Effector CD4-positive, alpha-beta T cell (primary cell): ENCODE measurements at regions not wholly inside any gene's neighbourhood (a gene's known extent, or its start where the extent isn't known, plus 50 kb on each side); places are given as distances from the start of the nearest gene placed in this dataset.

Source experiments
- DNase-seq: peaks from one replicate; pipeline ENCODE4 v3.0.0-alpha.2; 2020

GRCh38 chr4:111814961-111815360, 330.3 kb upstream of the FAM241A start:
- no peak for DNase-seq

- no peak for DNase-seq
Observed at GRCh38 chr4:111821342-111821741, 323.9 kb upstream of the FAM241A start.

- DNase-seq = no peak
Observed at GRCh38 chr4:111836601-111837000, 308.7 kb upstream of the FAM241A start.

GRCh38 chr4:111837761-111838160, 307.5 kb upstream of the FAM241A start:
- DNase-seq = no peak

- no peak for DNase-seq
Observed at GRCh38 chr4:111838406-111838930, 306.8 kb upstream of the FAM241A start.

GRCh38 chr4:111839141-111839540, 306.1 kb upstream of the FAM241A start:
- no peak for DNase-seq

- no peak for DNase-seq
Observed at GRCh38 chr4:111842336-111842735, 302.9 kb upstream of the FAM241A start.

- no peak for DNase-seq
Observed at GRCh38 chr4:111847296-111848008, 297.8 kb upstream of the FAM241A start.

GRCh38 chr4:111849746-111850284, 295.4 kb upstream of the FAM241A start:
- no peak for DNase-seq

- no peak for DNase-seq
Observed at GRCh38 chr4:111854494-111855087, 290.7 kb upstream of the FAM241A start.

- DNase-seq = no peak
Observed at GRCh38 chr4:111855308-111855707, 289.9 kb upstream of the FAM241A start.

GRCh38 chr4:111864066-111864465, 281.2 kb upstream of the FAM241A start:
- DNase-seq = no peak

GRCh38 chr4:111869339-111869738, 275.9 kb upstream of the FAM241A start:
- no peak for DNase-seq

- no peak for DNase-seq
Observed at GRCh38 chr4:111871802-111872201, 273.5 kb upstream of the FAM241A start.

- DNase-seq = no peak
Observed at GRCh38 chr4:111873801-111874200, 271.5 kb upstream of the FAM241A start.

GRCh38 chr4:111879539-111879938, 265.7 kb upstream of the FAM241A start:
- no peak for DNase-seq

- DNase-seq = no peak
Observed at GRCh38 chr4:111880116-111880515, 265.1 kb upstream of the FAM241A start.

- DNase-seq = no peak
Observed at GRCh38 chr4:111883557-111883999, 261.7 kb upstream of the FAM241A start.

- no peak for DNase-seq
Observed at GRCh38 chr4:111890412-111890811, 254.8 kb upstream of the FAM241A start.

GRCh38 chr4:111905511-111905910, 239.7 kb upstream of the FAM241A start:
- DNase-seq = no peak

GRCh38 chr4:111919639-111920038, 225.6 kb upstream of the FAM241A start:
- no peak for DNase-seq

- DNase-seq = no peak
Observed at GRCh38 chr4:111921714-111922113, 223.5 kb upstream of the FAM241A start.

GRCh38 chr4:111923786-111924185, 221.5 kb upstream of the FAM241A start:
- DNase-seq = no peak

GRCh38 chr4:111924696-111925095, 220.6 kb upstream of the FAM241A start:
- no peak for DNase-seq
